ENCODE measurements at regions not wholly inside any gene's neighbourhood (a gene's known extent, or its start where the extent isn't known, plus 50 kb on each side); places are given as distances from the start of the nearest gene placed in this dataset.

GRCh38 chr13:62115831-62116230 lies 700.2 kb upstream of the PCDH20 start:
- Histone ChIP-seq H3K4me1 (ENCODE audit: insufficient read depth, low read length) (no peaks in the 10 kb centered on the region), H3K9me3 (ENCODE audit: low read length) (no peaks in the 10 kb centered on the region), H3K4me2 (ENCODE audit: low read depth, low read length) (no peak overlapping the region), H3K27me3 (ENCODE audit: control insufficient read depth in 1 of 2, insufficient read depth in 2 of 2, low read length in 2 of 2) (no peaks in the 10 kb centered on the region), H3K36me3 (replicated peaks in 1 of 2; ENCODE audit: control insufficient read depth in 1 of 2, insufficient read depth in 2 of 2, low read length in 2 of 2) (no peaks in the 10 kb centered on the region), H3K79me2 (ENCODE audit: insufficient read depth, low read length) (no peaks in the 10 kb centered on the region), H3K27ac (ENCODE audit: extremely low read length, insufficient read depth, low read length) (no peak overlapping the region), H2AFZ (ENCODE audit: low read length) (no peak overlapping the region), H3K9ac (ENCODE audit: insufficient read depth, low read depth, low read length) (no peak overlapping the region), H4K20me1 (ENCODE audit: insufficient read depth, low read length) (no peaks in the 10 kb centered on the region), H3K4me3 (replicated peaks in 1 of 3; ENCODE audit: insufficient read depth in 1 of 3, low read depth in 2 of 3, low read length in 3 of 3) (no peak overlapping the region)
- POLR2A ChIA-PET: no interaction called here
- DNase-seq (ENCODE audit: low spot score): no peak
- CTCF ChIA-PET (ENCODE audit: low intra/inter-chr PET ratio, low total read pairs): no interaction called here
- intact Hi-C loops (cut with micrococcal nuclease; ENCODE audit: unreplicated experiment): loop anchor here (10.0 kb wide), 1 partner anchor 429 kb away; no protein-coding TSS in a partner anchor
- FAIRE-seq: no peak
- no peak for ATAC-seq
- BruUV-seq (replicated peaks): no TSS peak
- 0% methylated on average over 2 of the region's 4 CpGs for WGBS (ENCODE audit: low lambda C conversion rate)
- no peak for TF ChIP-seq ZNF350 (CRISPR knock-in tag; IDR thresholded peaks at IDR 0.05; ENCODE audit: borderline replicate concordance, low read depth)
- TF ChIP-seq, protein P1, sequence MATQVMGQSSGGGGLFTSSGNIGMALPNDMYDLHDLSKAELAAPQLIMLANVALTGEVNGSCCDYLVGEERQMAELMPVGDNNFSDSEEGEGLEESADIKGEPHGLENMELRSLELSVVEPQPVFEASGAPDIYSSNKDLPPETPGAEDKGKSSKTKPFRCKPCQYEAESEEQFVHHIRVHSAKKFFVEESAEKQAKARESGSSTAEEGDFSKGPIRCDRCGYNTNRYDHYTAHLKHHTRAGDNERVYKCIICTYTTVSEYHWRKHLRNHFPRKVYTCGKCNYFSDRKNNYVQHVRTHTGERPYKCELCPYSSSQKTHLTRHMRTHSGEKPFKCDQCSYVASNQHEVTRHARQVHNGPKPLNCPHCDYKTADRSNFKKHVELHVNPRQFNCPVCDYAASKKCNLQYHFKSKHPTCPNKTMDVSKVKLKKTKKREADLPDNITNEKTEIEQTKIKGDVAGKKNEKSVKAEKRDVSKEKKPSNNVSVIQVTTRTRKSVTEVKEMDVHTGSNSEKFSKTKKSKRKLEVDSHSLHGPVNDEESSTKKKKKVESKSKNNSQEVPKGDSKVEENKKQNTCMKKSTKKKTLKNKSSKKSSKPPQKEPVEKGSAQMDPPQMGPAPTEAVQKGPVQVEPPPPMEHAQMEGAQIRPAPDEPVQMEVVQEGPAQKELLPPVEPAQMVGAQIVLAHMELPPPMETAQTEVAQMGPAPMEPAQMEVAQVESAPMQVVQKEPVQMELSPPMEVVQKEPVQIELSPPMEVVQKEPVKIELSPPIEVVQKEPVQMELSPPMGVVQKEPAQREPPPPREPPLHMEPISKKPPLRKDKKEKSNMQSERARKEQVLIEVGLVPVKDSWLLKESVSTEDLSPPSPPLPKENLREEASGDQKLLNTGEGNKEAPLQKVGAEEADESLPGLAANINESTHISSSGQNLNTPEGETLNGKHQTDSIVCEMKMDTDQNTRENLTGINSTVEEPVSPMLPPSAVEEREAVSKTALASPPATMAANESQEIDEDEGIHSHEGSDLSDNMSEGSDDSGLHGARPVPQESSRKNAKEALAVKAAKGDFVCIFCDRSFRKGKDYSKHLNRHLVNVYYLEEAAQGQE (IDR thresholded peaks at IDR 0.05; ENCODE audit: borderline replicate concordance in 1 of 2, low read depth in 1 of 2, low read length in 2 of 2): no peak
- in situ Hi-C loops (cut with HindIII; ENCODE audit: extremely low pct_ligation_motif_present, low pct_unique_long_range_greater_than_20kb): loop anchor here (25.0 kb wide), 1 partner anchor 246 kb away; no protein-coding TSS in a partner anchor

GRCh38 chr13:62113179-62113578 lies 697.5 kb upstream of the PCDH20 start:
- Histone ChIP-seq H3K27ac (ENCODE audit: extremely low read length, insufficient read depth, low read length) (no peak overlapping the region), H3K4me1 (ENCODE audit: insufficient read depth, low read length) (no peaks in the 10 kb centered on the region), H3K9ac (ENCODE audit: insufficient read depth, low read depth, low read length) (no peak overlapping the region), H3K4me3 (replicated peaks in 1 of 3; ENCODE audit: insufficient read depth in 1 of 3, low read depth in 2 of 3, low read length in 3 of 3) (no peak overlapping the region), H3K36me3 (replicated peaks in 1 of 2; ENCODE audit: control insufficient read depth in 1 of 2, insufficient read depth in 2 of 2, low read length in 2 of 2) (no peaks in the 10 kb centered on the region), H3K9me3 (ENCODE audit: low read length) (no peaks in the 10 kb centered on the region), H3K27me3 (ENCODE audit: control insufficient read depth in 1 of 2, insufficient read depth in 2 of 2, low read length in 2 of 2) (no peaks in the 10 kb centered on the region), H3K4me2 (ENCODE audit: low read depth, low read length) (no peak overlapping the region), H3K79me2 (ENCODE audit: insufficient read depth, low read length) (no peaks in the 10 kb centered on the region), H2AFZ (ENCODE audit: low read length) (no peak overlapping the region), H4K20me1 (ENCODE audit: insufficient read depth, low read length) (no peaks in the 10 kb centered on the region)
- WGBS (ENCODE audit: low lambda C conversion rate): 0% methylated on average over 3 of the region's 3 CpGs
- intact Hi-C loops (cut with micrococcal nuclease; ENCODE audit: unreplicated experiment): loop anchor here (10.0 kb wide), 1 partner anchor 432 kb away; no protein-coding TSS in a partner anchor
- FAIRE-seq (no peak), DNase-seq (ENCODE audit: low spot score) (no peak), ATAC-seq (no peak)
- ChIA-PET POLR2A (no interaction called here), CTCF (ENCODE audit: low intra/inter-chr PET ratio, low total read pairs) (no interaction called here)
- no TSS peak for BruUV-seq (replicated peaks)
- in situ Hi-C loops (cut with HindIII; ENCODE audit: extremely low pct_ligation_motif_present, low pct_unique_long_range_greater_than_20kb): loop anchor here (25.0 kb wide), 1 partner anchor 249 kb away; no protein-coding TSS in a partner anchor
- TF ChIP-seq SOX6 (IDR thresholded peaks at IDR 0.05): no peak
- TF ChIP-seq SOX6 (CRISPR knock-in tag; IDR thresholded peaks at IDR 0.05): no peak
- TF ChIP-seq RFXANK (CRISPR knock-in tag; IDR thresholded peaks at IDR 0.05): no peak
- no peak for TF ChIP-seq ZNF292 (CRISPR knock-in tag; IDR thresholded peaks at IDR 0.05; ENCODE audit: borderline replicate concordance, low read depth)
- no peak for TF ChIP-seq NCOA1 (CRISPR knock-in tag; IDR thresholded peaks at IDR 0.05)
